K562 (cell line): ENCODE measurements at regions not wholly inside any gene's neighbourhood (a gene's known extent, or its start where the extent isn't known, plus 50 kb on each side); places are given as distances from the start of the nearest gene placed in this dataset.
A peak's percentile ranks its signal among the peaks of the same experiment; 100 is the strongest.

Source experiments
- EZH2 ChIP-seq: IDR thresholded peaks from 2 replicates; pipeline ENCODE4 v1.6.1; 2012; ENCODE audit warnings: low read depth, mild to moderate bottlenecking, inconsistent platforms, low read length, borderline replicate concordance
- GABPB1 ChIP-seq: sonication (generic); formaldehyde crosslinking; IDR thresholded peaks from 2 replicates; pipeline ENCODE4 v1.8.0; 2022; ENCODE audit warnings: mild to moderate bottlenecking, missing genetic modification reagents
- HDAC8 ChIP-seq: fragments of 450-650 bp; IDR thresholded peaks from 2 replicates; pipeline ENCODE4 v1.6.1; 2016; ENCODE audit warnings: mild to moderate bottlenecking, missing genetic modification characterization, moderate library complexity, missing compliant biosample characterization
- HINFP ChIP-seq: fragments of 450-650 bp; conservative IDR thresholded peaks from 2 replicates; pipeline ENCODE4 v1.6.1; 2016; ENCODE audit warnings: missing genetic modification characterization, low read depth, mild to moderate bottlenecking, control low read depth, missing compliant biosample characterization
- IRF9 ChIP-seq: fragments of 450-650 bp; IDR thresholded peaks from 2 replicates; pipeline ENCODE4 v1.6.1; 2016; ENCODE audit warnings: missing biosample characterization, missing genetic modification characterization
- JUND ChIP-seq, 2 experiments: IDR thresholded peaks; 2 replicates in 1 of 2; 3 replicates in 1 of 2; pipeline ENCODE4 v1.6.1; 2011; ENCODE audit warnings: borderline replicate concordance in 2 of 2, low read depth in 2 of 2, low read length in 2 of 2, improper control_type of control experiment in 1 of 2, missing biosample characterization in 1 of 2, missing genetic modification characterization in 1 of 2, missing genetic modification reagents in 1 of 2
- KLF16 ChIP-seq: IDR thresholded peaks from 2 replicates; pipeline ENCODE4 v1.6.1; 2016; ENCODE audit warnings: antibody characterized with exemption
- MAFK ChIP-seq: IDR thresholded peaks from 2 replicates; pipeline ENCODE4 v1.6.1; 2011; ENCODE audit warnings: low read length, improper control_type of control experiment
- PTTG1 ChIP-seq: fragments of 450-650 bp; IDR thresholded peaks from 2 replicates; pipeline ENCODE4 v1.6.1; 2016; ENCODE audit warnings: low read depth, mild to moderate bottlenecking, missing genetic modification characterization, missing compliant biosample characterization
- SMAD1 ChIP-seq: fragments of 150-350 bp; IDR thresholded peaks from 2 replicates; pipeline ENCODE4 v1.6.1; 2014; ENCODE audit warnings: low read length, low read depth; ENCODE audit not compliant: partially characterized antibody
- ZNF124 ChIP-seq: sonication (generic); formaldehyde crosslinking; IDR thresholded peaks from 2 replicates; pipeline ENCODE4 v1.8.1; 2022; ENCODE audit warnings: missing genetic modification reagents
- ZNF184 ChIP-seq: sonication (generic); formaldehyde crosslinking; IDR thresholded peaks from 2 replicates; pipeline ENCODE4 v1.5.0; 2020; ENCODE audit warnings: missing genetic modification reagents
- ZNF23 ChIP-seq: fragments of 250-450 bp; sonication (Bioruptor Pico); IDR thresholded peaks from 2 replicates; pipeline ENCODE4 v1.4.0; 2020; ENCODE audit warnings: mild to moderate bottlenecking
- TF ChIP-seq, protein P1 (sequence below): fragments of 450-650 bp; IDR thresholded peaks from 2 replicates; pipeline ENCODE4 v1.6.1; 2016
- TF ChIP-seq, protein P2 (sequence below): fragments of 450-650 bp; IDR thresholded peaks from 2 replicates; pipeline ENCODE4 v1.6.1; 2016; ENCODE audit warnings: antibody characterized with exemption
- TF ChIP-seq, protein P3 (sequence below): conservative IDR thresholded peaks from 2 replicates; pipeline ENCODE4 v1.6.1; 2011; ENCODE audit warnings: low read depth, mild to moderate bottlenecking, low read length; ENCODE audit not compliant: control insufficient read depth
- TF ChIP-seq, protein P4 (sequence below): sonication (generic); formaldehyde crosslinking; IDR thresholded peaks from 2 replicates; pipeline ENCODE4 v1.8.1; 2023; ENCODE audit warnings: missing genetic modification reagents, mild to moderate bottlenecking, borderline replicate concordance

DNA sequence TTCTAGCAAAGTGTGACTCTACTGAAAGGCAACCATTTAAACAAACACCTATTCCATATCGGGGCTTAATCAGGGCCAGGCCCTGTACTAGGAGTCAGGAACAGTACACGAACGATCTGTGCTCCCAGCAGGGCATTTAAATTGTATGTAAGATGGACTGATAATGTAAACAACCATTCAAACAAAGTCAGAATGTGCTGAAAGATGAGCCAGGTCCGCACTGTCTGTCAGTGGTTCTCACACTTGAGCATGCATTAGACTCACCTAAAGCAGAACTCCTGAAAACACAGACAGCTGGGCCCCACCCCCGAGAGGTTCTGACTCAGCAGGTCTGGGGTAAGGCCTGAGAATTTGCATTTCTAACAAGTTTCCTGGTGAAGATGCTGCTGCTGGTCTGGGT lies 81.6 kb downstream of the PXDC1 start (continued):
- TF ChIP-seq HINFP (tag) (no peak), ZNF23 (CRISPR knock-in tag) (no peak), GABPB1 (no peak), HDAC8 (tag) (no peak), MAFK (peak; percentile 28; the same call in 1 of the 2 replicates), JUND (IDR thresholded peaks at IDR 0.05; ENCODE audit: borderline replicate concordance, low read depth, low read length) (peak; percentile 28; the same call in 1 of the 2 replicates), JUND (tag; IDR thresholded peaks at IDR 0.05; ENCODE audit: borderline replicate concordance, low read depth, low read length) (peak; percentile 21; the same call in 1 of the 3 replicates), ZNF184 (no peak), EZH2 (no peak), PTTG1 (tag) (no peak), SMAD1 (no peak), ZNF124 (CRISPR knock-in tag) (no peak), KLF16 (no peak), IRF9 (tag) (no peak)
- TF ChIP-seq, protein P1, sequence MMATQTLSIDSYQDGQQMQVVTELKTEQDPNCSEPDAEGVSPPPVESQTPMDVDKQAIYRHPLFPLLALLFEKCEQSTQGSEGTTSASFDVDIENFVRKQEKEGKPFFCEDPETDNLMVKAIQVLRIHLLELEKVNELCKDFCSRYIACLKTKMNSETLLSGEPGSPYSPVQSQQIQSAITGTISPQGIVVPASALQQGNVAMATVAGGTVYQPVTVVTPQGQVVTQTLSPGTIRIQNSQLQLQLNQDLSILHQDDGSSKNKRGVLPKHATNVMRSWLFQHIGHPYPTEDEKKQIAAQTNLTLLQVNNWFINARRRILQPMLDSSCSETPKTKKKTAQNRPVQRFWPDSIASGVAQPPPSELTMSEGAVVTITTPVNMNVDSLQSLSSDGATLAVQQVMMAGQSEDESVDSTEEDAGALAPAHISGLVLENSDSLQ: 0 out of 2 replicates have a peak, but pooled peaks have one; percentile 14
- TF ChIP-seq, protein P2, sequence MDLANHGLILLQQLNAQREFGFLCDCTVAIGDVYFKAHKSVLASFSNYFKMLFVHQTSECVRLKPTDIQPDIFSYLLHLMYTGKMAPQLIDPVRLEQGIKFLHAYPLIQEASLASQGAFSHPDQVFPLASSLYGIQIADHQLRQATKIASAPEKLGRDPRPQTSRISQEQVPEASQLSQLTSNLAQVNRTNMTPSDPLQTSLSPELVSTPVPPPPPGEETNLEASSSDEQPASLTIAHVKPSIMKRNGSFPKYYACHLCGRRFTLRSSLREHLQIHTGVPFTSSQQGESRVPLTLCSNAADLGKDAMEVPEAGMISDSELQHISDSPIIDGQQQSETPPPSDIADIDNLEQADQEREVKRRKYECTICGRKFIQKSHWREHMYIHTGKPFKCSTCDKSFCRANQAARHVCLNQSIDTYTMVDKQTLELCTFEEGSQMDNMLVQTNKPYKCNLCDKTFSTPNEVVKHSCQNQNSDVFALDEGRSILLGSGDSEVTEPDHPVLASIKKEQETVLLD: no peak
- TF ChIP-seq, protein P3, sequence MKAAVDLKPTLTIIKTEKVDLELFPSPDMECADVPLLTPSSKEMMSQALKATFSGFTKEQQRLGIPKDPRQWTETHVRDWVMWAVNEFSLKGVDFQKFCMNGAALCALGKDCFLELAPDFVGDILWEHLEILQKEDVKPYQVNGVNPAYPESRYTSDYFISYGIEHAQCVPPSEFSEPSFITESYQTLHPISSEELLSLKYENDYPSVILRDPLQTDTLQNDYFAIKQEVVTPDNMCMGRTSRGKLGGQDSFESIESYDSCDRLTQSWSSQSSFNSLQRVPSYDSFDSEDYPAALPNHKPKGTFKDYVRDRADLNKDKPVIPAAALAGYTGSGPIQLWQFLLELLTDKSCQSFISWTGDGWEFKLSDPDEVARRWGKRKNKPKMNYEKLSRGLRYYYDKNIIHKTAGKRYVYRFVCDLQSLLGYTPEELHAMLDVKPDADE: no peak
- TF ChIP-seq, protein P4, sequence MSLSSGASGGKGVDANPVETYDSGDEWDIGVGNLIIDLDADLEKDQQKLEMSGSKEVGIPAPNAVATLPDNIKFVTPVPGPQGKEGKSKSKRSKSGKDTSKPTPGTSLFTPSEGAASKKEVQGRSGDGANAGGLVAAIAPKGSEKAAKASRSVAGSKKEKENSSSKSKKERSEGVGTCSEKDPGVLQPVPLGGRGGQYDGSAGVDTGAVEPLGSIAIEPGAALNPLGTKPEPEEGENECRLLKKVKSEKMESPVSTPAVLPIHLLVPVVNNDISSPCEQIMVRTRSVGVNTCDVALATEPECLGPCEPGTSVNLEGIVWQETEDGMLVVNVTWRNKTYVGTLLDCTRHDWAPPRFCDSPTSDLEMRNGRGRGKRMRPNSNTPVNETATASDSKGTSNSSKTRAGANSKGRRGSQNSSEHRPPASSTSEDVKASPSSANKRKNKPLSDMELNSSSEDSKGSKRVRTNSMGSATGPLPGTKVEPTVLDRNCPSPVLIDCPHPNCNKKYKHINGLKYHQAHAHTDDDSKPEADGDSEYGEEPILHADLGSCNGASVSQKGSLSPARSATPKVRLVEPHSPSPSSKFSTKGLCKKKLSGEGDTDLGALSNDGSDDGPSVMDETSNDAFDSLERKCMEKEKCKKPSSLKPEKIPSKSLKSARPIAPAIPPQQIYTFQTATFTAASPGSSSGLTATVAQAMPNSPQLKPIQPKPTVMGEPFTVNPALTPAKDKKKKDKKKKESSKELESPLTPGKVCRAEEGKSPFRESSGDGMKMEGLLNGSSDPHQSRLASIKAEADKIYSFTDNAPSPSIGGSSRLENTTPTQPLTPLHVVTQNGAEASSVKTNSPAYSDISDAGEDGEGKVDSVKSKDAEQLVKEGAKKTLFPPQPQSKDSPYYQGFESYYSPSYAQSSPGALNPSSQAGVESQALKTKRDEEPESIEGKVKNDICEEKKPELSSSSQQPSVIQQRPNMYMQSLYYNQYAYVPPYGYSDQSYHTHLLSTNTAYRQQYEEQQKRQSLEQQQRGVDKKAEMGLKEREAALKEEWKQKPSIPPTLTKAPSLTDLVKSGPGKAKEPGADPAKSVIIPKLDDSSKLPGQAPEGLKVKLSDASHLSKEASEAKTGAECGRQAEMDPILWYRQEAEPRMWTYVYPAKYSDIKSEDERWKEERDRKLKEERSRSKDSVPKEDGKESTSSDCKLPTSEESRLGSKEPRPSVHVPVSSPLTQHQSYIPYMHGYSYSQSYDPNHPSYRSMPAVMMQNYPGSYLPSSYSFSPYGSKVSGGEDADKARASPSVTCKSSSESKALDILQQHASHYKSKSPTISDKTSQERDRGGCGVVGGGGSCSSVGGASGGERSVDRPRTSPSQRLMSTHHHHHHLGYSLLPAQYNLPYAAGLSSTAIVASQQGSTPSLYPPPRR (CRISPR knock-in tag): no peak
